K562 (cell line): ENCODE measurements at regions not wholly inside any gene's neighbourhood (a gene's known extent, or its start where the extent isn't known, plus 50 kb on each side); places are given as distances from the start of the nearest gene placed in this dataset.

ENCODE experiments used
- ATAC-seq: fragments of 200-7000 bp; cut with Tn5 transposase; 3 replicates; pipeline ENCODE4 v1.9.1; 2020; ENCODE audit warnings: moderate library complexity
- BruUV-seq: library from RNA; stranded (reverse); fragments of 400-500 nt; replicated peaks from 2 replicates; lab custom pipeline; 2021; lab: Mats Ljungman, UMichigan
- CTCF ChIA-PET: fragments of 300-600 bp; formaldehyde crosslinking; extraction: SDS; loops from one replicate; lab custom pipeline; 2021; ENCODE audit warnings: low intra/inter-chr PET ratio; lab: Yijun Ruan, JAX
- POLR2A ChIA-PET: fragments of 300-600, 350-650 bp; sonication (Branson Sonifier 250); formaldehyde crosslinking; extraction: SDS; loops from one replicate; lab custom pipeline; 2021; ENCODE audit warnings: antibody characterized with exemption, inconsistent platforms; lab: Yijun Ruan, JAX
- DNase-seq, 4 experiments: peaks; one replicate each; pipeline versions ENCODE4 v3.0.0 to v3.0.0-alpha.2; 2011 to 2018; ENCODE audit warnings: low spot score in 3 of 4, mixed read lengths in 3 of 4; ENCODE audit errors: extremely low read depth in 1 of 4
- FAIRE-seq: peaks from 2 replicates; lab custom pipeline; 2011; peaks lifted over from hg19 to GRCh38; lab: Jason Lieb, UNC
- H2AFZ ChIP-seq: 2 replicates; pipeline ENCODE4 v1.6.0; 2011; ENCODE audit warnings: low read depth, low read length, control low read depth, inconsistent platforms
- H3K27ac ChIP-seq: fragments of 200-600 bp; 3 replicates; pipeline ENCODE4 v1.8.0; 2011; ENCODE audit warnings: low read depth, mild to moderate bottlenecking, control low read depth, inconsistent platforms, low read length, moderate library complexity, mixed read lengths; ENCODE audit errors: extremely low read depth
- H3K27me3 ChIP-seq, 2 experiments: fragments of 300-600 bp in 1 of 2; 2 replicates in 1 of 2; 3 replicates in 1 of 2; pipeline versions ENCODE4 v1.6.0 to v1.8.0; 2011; ENCODE audit warnings: inconsistent platforms in 2 of 2, low read length in 2 of 2, mild to moderate bottlenecking in 1 of 2, mixed read lengths in 1 of 2, moderate library complexity in 1 of 2; ENCODE audit not compliant: control insufficient read depth in 2 of 2, insufficient read depth in 2 of 2
- H3K36me3 ChIP-seq: fragments of 300-600 bp; 3 replicates; pipeline ENCODE4 v1.8.0; 2011; ENCODE audit warnings: mild to moderate bottlenecking, low read length, inconsistent platforms; ENCODE audit not compliant: control insufficient read depth, insufficient read depth
- H3K4me1 ChIP-seq, 2 experiments: fragments of 200-600 bp in 1 of 2; replicated peaks in 1 of 2; 2 replicates in 1 of 2; 3 replicates in 1 of 2; pipeline versions ENCODE4 v1.5.1 to v1.8.0; 2011; ENCODE audit warnings: inconsistent platforms in 2 of 2, low read length in 2 of 2, mild to moderate bottlenecking in 1 of 2, mixed read lengths in 1 of 2, moderate library complexity in 1 of 2; ENCODE audit not compliant: control insufficient read depth in 2 of 2, insufficient read depth in 2 of 2
- H3K4me2 ChIP-seq: 2 replicates; pipeline ENCODE4 v1.6.1; 2011; ENCODE audit warnings: low read length, control low read depth, inconsistent platforms, mixed read lengths; ENCODE audit not compliant: insufficient read depth
- H3K4me3 ChIP-seq: fragments of 200-600 bp; sonication (generic), shearing (Covaris generic); 2 replicates; pipeline ENCODE4 v1.5.1; 2016; ENCODE audit warnings: control low read depth, inconsistent platforms
- H3K79me2 ChIP-seq: fragments of 200-600 bp; 3 replicates; pipeline ENCODE4 v1.8.0; 2011; ENCODE audit warnings: low read length, inconsistent platforms; ENCODE audit not compliant: control insufficient read depth, insufficient read depth
- H3K9ac ChIP-seq, 2 experiments: 2 replicates each; pipeline versions ENCODE4 v1.6.0 to v1.6.1; 2011; ENCODE audit warnings: low read depth in 2 of 2, low read length in 2 of 2, control low read depth in 1 of 2, inconsistent platforms in 1 of 2, mild to moderate bottlenecking in 1 of 2, mixed read lengths in 1 of 2; ENCODE audit not compliant: insufficient read depth in 1 of 2
- H3K9me1 ChIP-seq: one replicate; pipeline ENCODE4 v1.6.0; 2011; ENCODE audit warnings: inconsistent platforms, mild to moderate bottlenecking, low read length, moderate library complexity; ENCODE audit not compliant: control insufficient read depth, insufficient read depth
- H3K9me3 ChIP-seq: replicated peaks from 2 replicates; pipeline ENCODE4 v1.5.1; 2011; ENCODE audit warnings: low read depth, low read length, inconsistent platforms; ENCODE audit not compliant: control insufficient read depth, insufficient read depth
- H4K20me1 ChIP-seq: replicated peaks from 2 replicates; pipeline ENCODE4 v1.6.1; 2011; ENCODE audit warnings: low read length, inconsistent platforms, mixed read lengths; ENCODE audit not compliant: control insufficient read depth, insufficient read depth
- CBX8 ChIP-seq: fragments of 200-600 bp; sonication (generic); IDR thresholded peaks from 2 replicates; pipeline ENCODE4 v1.6.1; 2012; ENCODE audit warnings: borderline replicate concordance, mixed run types, low read depth, mild to moderate bottlenecking, moderate library complexity, mixed read lengths, low read length, control low read depth, inconsistent platforms; ENCODE audit not compliant: poor library complexity, severe bottlenecking; ENCODE audit errors: extremely low read depth
- CHCHD3 ChIP-seq: fragments of 250-450 bp; sonication (Bioruptor Pico); IDR thresholded peaks from 2 replicates; pipeline ENCODE4 v2.1.2; 2022; ENCODE audit warnings: mild to moderate bottlenecking
- FOXM1 ChIP-seq, 2 experiments: fragments of 450-650 bp in 1 of 2; sonication (generic) in 1 of 2; formaldehyde crosslinking in 1 of 2; IDR thresholded peaks; 2 replicates each; pipeline versions ENCODE4 v1.6.1 to v1.9.0; 2017 to 2022; ENCODE audit warnings: low read depth in 2 of 2, mild to moderate bottlenecking in 2 of 2, missing genetic modification reagents in 1 of 2, moderate library complexity in 1 of 2
- KLF16 ChIP-seq: IDR thresholded peaks from 2 replicates; pipeline ENCODE4 v1.6.1; 2016; ENCODE audit warnings: antibody characterized with exemption
- POLR2AphosphoS5 ChIP-seq: IDR thresholded peaks from 2 replicates; pipeline ENCODE4 v1.6.1; 2011; ENCODE audit warnings: mild to moderate bottlenecking, low read depth, low read length, moderate library complexity; ENCODE audit not compliant: control insufficient read depth, insufficient read depth
- ZBTB49 ChIP-seq: sonication (generic); formaldehyde crosslinking; IDR thresholded peaks from 2 replicates; pipeline ENCODE4 v1.8.0; 2022; ENCODE audit warnings: missing genetic modification reagents, mild to moderate bottlenecking, borderline replicate concordance
- ZNF12 ChIP-seq: sonication (generic); formaldehyde crosslinking; IDR thresholded peaks from 2 replicates; pipeline ENCODE4 v1.4.0; 2020; ENCODE audit warnings: mild to moderate bottlenecking, missing genetic modification reagents
- ZNF239 ChIP-seq: fragments of 250-450 bp; sonication (Bioruptor Pico); IDR thresholded peaks from 2 replicates; pipeline ENCODE4 v1.4.0; 2020; ENCODE audit warnings: mild to moderate bottlenecking
- ZNF384 ChIP-seq: IDR thresholded peaks from 2 replicates; pipeline ENCODE4 v1.6.1; 2012; ENCODE audit warnings: low read depth, low read length, improper control_type of control experiment
- ZNF445 ChIP-seq: fragments of 250-450 bp; sonication (Bioruptor Pico); IDR thresholded peaks from 2 replicates; pipeline ENCODE4 v1.4.0; 2020; ENCODE audit warnings: low read depth, mild to moderate bottlenecking, moderate library complexity
- ZNF583 ChIP-seq: fragments of 250-450 bp; sonication (Bioruptor Pico); IDR thresholded peaks from 2 replicates; pipeline ENCODE4 v1.4.0; 2020
- ZNF668 ChIP-seq: fragments of 250-450 bp; sonication (Bioruptor Pico); IDR thresholded peaks from 2 replicates; pipeline ENCODE4 v1.8.0; 2022; ENCODE audit warnings: mild to moderate bottlenecking, inconsistent platforms
- ZNF77 ChIP-seq: fragments of 250-450 bp; sonication (Bioruptor Pico); IDR thresholded peaks from 2 replicates; pipeline ENCODE4 v1.5.0; 2020
- WGBS: fragments of 100-300 bp; shearing (Covaris generic); methylation state at CpG from one replicate; pipeline ENCODE4 v1.1.6; 2016; ENCODE audit warnings: low coverage, mixed read lengths; ENCODE audit not compliant: insufficient coverage; ENCODE audit errors: missing lambda C conversion rate; 5-methylcytosine and 5-hydroxymethylcytosine counted together
- in situ Hi-C: fragments of 300-500 bp; cut with MboI; formaldehyde crosslinking; loops from 4 replicates; pipeline ENCODE4 v1.15.0; 2018; ENCODE audit warnings: inconsistent platforms, mixed read lengths
- intact Hi-C: fragments of 100-400 bp; cut with micrococcal nuclease; formaldehyde crosslinking; loops from 2 replicates; pipeline ENCODE4 v1.14.2; 2022
- TF ChIP-seq, protein P1 (sequence below): sonication (generic); formaldehyde crosslinking; IDR thresholded peaks from 2 replicates; pipeline ENCODE4 v1.4.0; 2020; ENCODE audit warnings: mild to moderate bottlenecking, missing genetic modification reagents
- TF ChIP-seq, protein P2 (sequence below): fragments of 250-450 bp; sonication (Bioruptor Pico); IDR thresholded peaks from 2 replicates; pipeline ENCODE4 v1.4.0; 2020; ENCODE audit warnings: mild to moderate bottlenecking, moderate library complexity

- TF ChIP-seq, protein P1, sequence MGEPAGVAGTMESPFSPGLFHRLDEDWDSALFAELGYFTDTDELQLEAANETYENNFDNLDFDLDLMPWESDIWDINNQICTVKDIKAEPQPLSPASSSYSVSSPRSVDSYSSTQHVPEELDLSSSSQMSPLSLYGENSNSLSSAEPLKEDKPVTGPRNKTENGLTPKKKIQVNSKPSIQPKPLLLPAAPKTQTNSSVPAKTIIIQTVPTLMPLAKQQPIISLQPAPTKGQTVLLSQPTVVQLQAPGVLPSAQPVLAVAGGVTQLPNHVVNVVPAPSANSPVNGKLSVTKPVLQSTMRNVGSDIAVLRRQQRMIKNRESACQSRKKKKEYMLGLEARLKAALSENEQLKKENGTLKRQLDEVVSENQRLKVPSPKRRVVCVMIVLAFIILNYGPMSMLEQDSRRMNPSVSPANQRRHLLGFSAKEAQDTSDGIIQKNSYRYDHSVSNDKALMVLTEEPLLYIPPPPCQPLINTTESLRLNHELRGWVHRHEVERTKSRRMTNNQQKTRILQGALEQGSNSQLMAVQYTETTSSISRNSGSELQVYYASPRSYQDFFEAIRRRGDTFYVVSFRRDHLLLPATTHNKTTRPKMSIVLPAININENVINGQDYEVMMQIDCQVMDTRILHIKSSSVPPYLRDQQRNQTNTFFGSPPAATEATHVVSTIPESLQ (CRISPR knock-in tag) = no peak
- no peak for TF ChIP-seq ZNF77 (CRISPR knock-in tag)
- TF ChIP-seq CHCHD3 = no peak
- TF ChIP-seq KLF16 = no peak
- no peak for TF ChIP-seq ZNF12 (CRISPR knock-in tag)
- TF ChIP-seq ZNF583 = no peak
Observed at GRCh38 chr1:56064705-56065104, 514.7 kb downstream of the PLPP3 start (continued).

DNA sequence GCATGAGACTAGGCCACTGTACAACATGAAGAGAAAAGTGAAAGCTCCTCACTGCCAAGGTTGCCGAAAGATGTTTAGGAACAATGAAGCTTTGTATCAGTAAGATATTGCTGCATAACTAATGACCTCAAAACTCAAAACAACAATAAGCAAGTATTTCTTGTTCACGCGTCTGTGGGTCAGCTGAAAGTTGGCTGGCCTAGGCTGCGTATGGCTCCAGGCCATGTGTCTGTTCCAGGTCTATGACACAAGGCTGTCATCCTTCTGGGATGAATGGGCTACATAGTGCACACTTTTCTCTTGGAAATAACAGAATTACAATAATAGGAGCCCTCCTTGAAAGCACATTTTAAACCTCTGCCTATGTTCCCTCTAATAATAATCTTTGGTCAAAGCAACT, 515.9 kb downstream of the PLPP3 start:
- in situ Hi-C loops = no loop called here
- WGBS = 2% methylated on average over 4 of the region's 4 CpGs
- no peak overlapping the region for H3K9ac ChIP-seq
- POLR2A ChIA-PET = no interaction called here
- no peak overlapping the region for H3K4me3 ChIP-seq
- intact Hi-C loops = no loop called here
- ATAC-seq (no peak), DNase-seq (no peak), FAIRE-seq (no peak)
- no peaks in the 10 kb centered on the region for H3K9me1 ChIP-seq
- no peak overlapping the region for H3K4me2 ChIP-seq
- no peak overlapping the region for H3K27ac ChIP-seq
- no peaks in the 10 kb centered on the region for H3K27me3 ChIP-seq
- H3K9me3 ChIP-seq = no peaks in the 10 kb centered on the region; the same call in 1 of the 2 replicates
- H3K79me2 ChIP-seq = no peaks in the 10 kb centered on the region
- H3K4me1 ChIP-seq = no peaks in the 10 kb centered on the region
- CTCF ChIA-PET = no interaction called here
- TF ChIP-seq ZNF239 (CRISPR knock-in tag) (no peak), ZNF445 (CRISPR knock-in tag) (no peak), ZNF668 (CRISPR knock-in tag) (no peak), CBX8 (no peak), FOXM1 (IDR thresholded peaks at IDR 0.05; ENCODE audit: low read depth) (no peak), FOXM1 (CRISPR knock-in tag; IDR thresholded peaks at IDR 0.05; ENCODE audit: low read depth) (no peak), KLF16 (no peak), ZBTB49 (CRISPR knock-in tag) (no peak), ZNF384 (no peak), POLR2AphosphoS5 (no peak), ZNF77 (CRISPR knock-in tag) (no peak)
- TF ChIP-seq, protein P2, sequence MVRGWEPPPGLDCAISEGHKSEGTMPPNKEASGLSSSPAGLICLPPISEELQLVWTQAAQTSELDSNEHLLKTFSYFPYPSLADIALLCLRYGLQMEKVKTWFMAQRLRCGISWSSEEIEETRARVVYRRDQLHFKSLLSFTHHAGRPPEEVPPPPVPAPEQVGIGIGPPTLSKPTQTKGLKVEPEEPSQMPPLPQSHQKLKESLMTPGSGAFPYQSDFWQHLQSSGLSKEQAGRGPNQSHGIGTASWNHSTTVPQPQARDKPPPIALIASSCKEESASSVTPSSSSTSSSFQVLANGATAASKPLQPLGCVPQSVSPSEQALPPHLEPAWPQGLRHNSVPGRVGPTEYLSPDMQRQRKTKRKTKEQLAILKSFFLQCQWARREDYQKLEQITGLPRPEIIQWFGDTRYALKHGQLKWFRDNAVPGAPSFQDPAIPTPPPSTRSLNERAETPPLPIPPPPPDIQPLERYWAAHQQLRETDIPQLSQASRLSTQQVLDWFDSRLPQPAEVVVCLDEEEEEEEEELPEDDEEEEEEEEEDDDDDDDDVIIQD (CRISPR knock-in tag) = no peak
- no peaks in the 10 kb centered on the region for H3K36me3 ChIP-seq
- no TSS peak for BruUV-seq
- no peak overlapping the region for H2AFZ ChIP-seq
- no peaks in the 10 kb centered on the region for H4K20me1 ChIP-seq
